C4-2B (cell line): ENCODE measurements at regions not wholly inside any gene's neighbourhood (a gene's known extent, or its start where the extent isn't known, plus 50 kb on each side); places are given as distances from the start of the nearest gene placed in this dataset.

Experiments
- CTCF ChIP-seq: fragments of 450-650 bp; conservative IDR thresholded peaks from 2 replicates; pipeline ENCODE4 v1.5.1; 2017; ENCODE audit warnings: mild to moderate bottlenecking
- ZFX ChIP-seq: fragments of 450-650 bp; IDR thresholded peaks from 2 replicates; pipeline ENCODE4 v1.6.1; 2017

GRCh38 chr1:5658340-5659316, 333.6 kb downstream of the NPHP4 start:
- TF ChIP-seq ZFX (no peak), CTCF (no peak)
